AG04449 (cell line): ENCODE measurements at regions not wholly inside any gene's neighbourhood (a gene's known extent, or its start where the extent isn't known, plus 50 kb on each side); places are given as distances from the start of the nearest gene placed in this dataset.

Experiments used
- CTCF ChIA-PET: fragments of 350-600 bp; formaldehyde crosslinking; extraction: SDS; loops from one replicate; lab custom pipeline; 2021; ENCODE audit warnings: antibody characterized with exemption; lab: Yijun Ruan, JAX
- POLR2A ChIA-PET: fragments of 400-600, 350-600 bp; formaldehyde crosslinking; extraction: SDS; loops from one replicate; lab custom pipeline; 2020; ENCODE audit warnings: antibody characterized with exemption, inconsistent platforms; lab: Yijun Ruan, JAX
- DNase-seq: peaks from one replicate; pipeline ENCODE4 v3.0.0-alpha.2; 2010; ENCODE audit warnings: low read depth, low spot score
- H3K4me3 ChIP-seq: 2 replicates; pipeline ENCODE4 v1.5.1; 2011; ENCODE audit warnings: low read depth, mild to moderate bottlenecking, control low read depth, low read length
- CTCF ChIP-seq: IDR thresholded peaks from one replicate; pipeline ENCODE4 v1.5.1; 2011; ENCODE audit warnings: mild to moderate bottlenecking, moderate library complexity, low read length, control low read depth, inconsistent platforms; ENCODE audit not compliant: insufficient read depth; ENCODE audit errors: missing control alignments

GRCh38 chr18:40624959-40625358 is 1330.1 kb upstream of the PIK3C3 start:
- no peak for TF ChIP-seq CTCF
- CTCF ChIA-PET = no interaction called here
- no peak for DNase-seq
- POLR2A ChIA-PET = no interaction called here
- no peak overlapping the region for H3K4me3 ChIP-seq

GRCh38 chr18:40613721-40614120 is 1341.3 kb upstream of the PIK3C3 start:
- POLR2A ChIA-PET = no interaction called here
- TF ChIP-seq CTCF = no peak
- CTCF ChIA-PET = no interaction called here

GRCh38 chr18:40612356-40612755 is 1342.7 kb upstream of the PIK3C3 start:
- POLR2A ChIA-PET = no interaction called here
- CTCF ChIA-PET = no interaction called here
- DNase-seq = no peak
- TF ChIP-seq CTCF = no peak
- no peak overlapping the region for H3K4me3 ChIP-seq

More at GRCh38 chr18:40613721-40614120, 1341.3 kb upstream of the PIK3C3 start:
- H3K4me3 ChIP-seq = no peak overlapping the region
- no peak for DNase-seq

- ChIA-PET POLR2A (no interaction called here), CTCF (no interaction called here)
- no peak overlapping the region for H3K4me3 ChIP-seq
- TF ChIP-seq CTCF = no peak
- DNase-seq = no peak
Observed at GRCh38 chr18:40608226-40608625, 1346.8 kb upstream of the PIK3C3 start.

- DNase-seq = no peak
- no peak overlapping the region for H3K4me3 ChIP-seq
- ChIA-PET POLR2A (no interaction called here), CTCF (no interaction called here)
- TF ChIP-seq CTCF = no peak
Observed at GRCh38 chr18:40607542-40608148, 1347.4 kb upstream of the PIK3C3 start.

GRCh38 chr18:40606996-40607395 is 1348.0 kb upstream of the PIK3C3 start:
- POLR2A ChIA-PET = no interaction called here
- CTCF ChIA-PET = no interaction called here
- H3K4me3 ChIP-seq = no peak overlapping the region
- DNase-seq = no peak
- no peak for TF ChIP-seq CTCF
